HG03196 (cell line): ENCODE measurements at regions not wholly inside any gene's neighbourhood (a gene's known extent, or its start where the extent isn't known, plus 50 kb on each side); places are given as distances from the start of the nearest gene placed in this dataset.
"Not testable (repeated sequence)": the region's sequence is repeated elsewhere in the genome, so short reads cannot be mapped to it uniquely, and the experiment has no call there.

Experiments
- ATAC-seq: cut with Tn5 transposase; IDR thresholded peaks from one replicate; pipeline ENCODE4 v1.9.1; 2021; ENCODE audit not compliant: unreplicated experiment

GRCh38 chr10:111261081-111261615 is 184.3 kb downstream of the ADRA2A start:
- no peak for ATAC-seq

GRCh38 chr10:111265341-111265740 is 188.5 kb downstream of the ADRA2A start:
- no peak for ATAC-seq

- no peak for ATAC-seq
Observed at GRCh38 chr10:111266165-111266564, 189.3 kb downstream of the ADRA2A start.

- ATAC-seq, result no peak
Observed at GRCh38 chr10:111267673-111268072, 190.8 kb downstream of the ADRA2A start.

- ATAC-seq, result no peak
Observed at GRCh38 chr10:111273235-111273634, 196.4 kb downstream of the ADRA2A start.

- ATAC-seq, result no peak
Observed at GRCh38 chr10:111273635-111274034, 196.8 kb downstream of the ADRA2A start.

GRCh38 chr10:111275091-111275490 is 198.3 kb downstream of the ADRA2A start:
- no peak for ATAC-seq

- ATAC-seq, result no peak
Observed at GRCh38 chr10:111277661-111278060, 200.8 kb downstream of the ADRA2A start.

GRCh38 chr10:111278266-111278665 is 201.4 kb downstream of the ADRA2A start:
- ATAC-seq, result no peak

- ATAC-seq, result no peak
Observed at GRCh38 chr10:111281516-111281915, 204.7 kb downstream of the ADRA2A start.

- no peak for ATAC-seq
Observed at GRCh38 chr10:111289461-111289860, 212.6 kb downstream of the ADRA2A start.

GRCh38 chr10:111290649-111291048 is 213.8 kb downstream of the ADRA2A start:
- no peak for ATAC-seq

GRCh38 chr10:111295788-111296187 is 219.0 kb downstream of the ADRA2A start:
- no peak for ATAC-seq

- no peak for ATAC-seq
Observed at GRCh38 chr10:111297351-111297848, 220.6 kb downstream of the ADRA2A start.

GRCh38 chr10:111298031-111298430 is 221.2 kb downstream of the ADRA2A start:
- ATAC-seq, result no peak

GRCh38 chr10:111299037-111299436 is 222.2 kb downstream of the ADRA2A start:
- no peak for ATAC-seq

- ATAC-seq, result no peak
Observed at GRCh38 chr10:111303887-111304286, 227.1 kb downstream of the ADRA2A start.

- no peak for ATAC-seq
Observed at GRCh38 chr10:111316722-111317212, 239.9 kb downstream of the ADRA2A start.

- ATAC-seq, result no peak
Observed at GRCh38 chr10:111319866-111320265, 243.0 kb downstream of the ADRA2A start.

GRCh38 chr10:111323389-111323966 is 246.6 kb downstream of the ADRA2A start:
- ATAC-seq, result no peak

GRCh38 chr10:111332174-111332573 is 255.3 kb downstream of the ADRA2A start:
- ATAC-seq, result not testable (repeated sequence)

- ATAC-seq, result no peak
Observed at GRCh38 chr10:111335826-111336225, 259.0 kb downstream of the ADRA2A start.

- ATAC-seq, result no peak
Observed at GRCh38 chr10:111338035-111338434, 261.2 kb downstream of the ADRA2A start.
